PC-3 (cell line): ENCODE measurements at regions not wholly inside any gene's neighbourhood (a gene's known extent, or its start where the extent isn't known, plus 50 kb on each side); places are given as distances from the start of the nearest gene placed in this dataset.

Experiments
- ATAC-seq: fragments of 200-7000 bp; cut with Tn5 transposase; 2 replicates; pipeline ENCODE4 v1.9.1; 2020; ENCODE audit warnings: mild to moderate bottlenecking, moderate library complexity
- BruUV-seq: library from RNA; stranded (reverse); fragments of 400-500 nt; replicated peaks from 2 replicates; lab custom pipeline; 2021; lab: Mats Ljungman, UMichigan
- CTCF ChIA-PET: fragments of 300-600 bp; sonication (Branson Sonifier 250); formaldehyde crosslinking; loops from one replicate; lab custom pipeline; 2022; ENCODE audit warnings: antibody characterized with exemption; lab: Charles Lee
- POLR2A ChIA-PET: fragments of 300-600 bp; sonication (Branson Sonifier 250); formaldehyde crosslinking; loops from one replicate; lab custom pipeline; 2022; ENCODE audit warnings: antibody characterized with exemption; ENCODE audit not compliant: unreplicated experiment; lab: Charles Lee
- DNase-seq: peaks from one replicate; pipeline ENCODE4 v3.0.0-alpha.2; 2015
- H2AFZ ChIP-seq: fragments of 300-600 bp; sonication (generic); 2 replicates; pipeline ENCODE4 v1.6.0; 2016; ENCODE audit warnings: antibody characterized with exemption, low read length
- H3F3A ChIP-seq: fragments of 300-600 bp; sonication (generic); one replicate; pipeline ENCODE4 v1.6.0; 2017; ENCODE audit warnings: antibody characterized with exemption, low read length, control low read depth, mild to moderate bottlenecking; ENCODE audit not compliant: unreplicated experiment
- H3K27ac ChIP-seq: fragments of 300-600 bp; sonication (generic); 2 replicates; pipeline ENCODE4 v1.5.1; 2016; ENCODE audit warnings: mild to moderate bottlenecking, low read length
- H3K27me3 ChIP-seq: fragments of 300-600 bp; sonication (generic); 2 replicates; pipeline ENCODE4 v1.6.1; 2016; ENCODE audit warnings: low read length, mixed read lengths
- H3K36me3 ChIP-seq: fragments of 300-600 bp; sonication (generic); 2 replicates; pipeline ENCODE4 v1.6.1; 2016; ENCODE audit warnings: low read depth, mixed run types, low read length, mixed read lengths
- H3K4me1 ChIP-seq: fragments of 300-600 bp; sonication (generic); 2 replicates; pipeline ENCODE4 v1.5.1; 2016; ENCODE audit warnings: low read length; ENCODE audit not compliant: insufficient read depth
- H3K4me2 ChIP-seq: fragments of 300-600 bp; sonication (generic); 2 replicates; pipeline ENCODE4 v1.6.0; 2016; ENCODE audit warnings: low read length
- H3K4me3 ChIP-seq: fragments of 300-600 bp; sonication (generic); 2 replicates; pipeline ENCODE4 v1.5.1; 2016; ENCODE audit warnings: mild to moderate bottlenecking, low read length, mixed read lengths
- H3K79me2 ChIP-seq: fragments of 300-600 bp; sonication (generic); 2 replicates; pipeline ENCODE4 v1.6.1; 2017; ENCODE audit warnings: low read length, mixed read lengths
- H3K9ac ChIP-seq: fragments of 300-600 bp; sonication (generic); 2 replicates; pipeline ENCODE4 v1.6.0; 2016; ENCODE audit warnings: mild to moderate bottlenecking, low read length
- H3K9me2 ChIP-seq: fragments of 300-600 bp; sonication (generic); replicated peaks from 2 replicates; pipeline ENCODE4 v1.6.1; 2016; ENCODE audit warnings: mixed run types, low read length, mixed read lengths
- H3K9me3 ChIP-seq: fragments of 300-600 bp; sonication (generic); 2 replicates; pipeline ENCODE4 v1.6.1; 2016; ENCODE audit warnings: low read length, mixed read lengths
- H4K20me1 ChIP-seq: fragments of 300-600 bp; sonication (generic); 2 replicates; pipeline ENCODE4 v1.6.1; 2016; ENCODE audit warnings: low read length, mixed read lengths
- CTCF ChIP-seq: fragments of 300-600 bp; sonication (generic); conservative IDR thresholded peaks from 2 replicates; pipeline ENCODE4 v1.5.1; 2017; ENCODE audit warnings: antibody characterized with exemption, low read depth, mild to moderate bottlenecking, low read length
- EZH2 ChIP-seq: fragments of 300-600 bp; sonication (generic); IDR thresholded peaks from one replicate; pipeline ENCODE4 v1.6.1; 2017; ENCODE audit warnings: antibody characterized with exemption, mild to moderate bottlenecking, low read length; ENCODE audit not compliant: unreplicated experiment
- EZH2phosphoT487 ChIP-seq: fragments of 300-600 bp; sonication (generic); IDR thresholded peaks from 2 replicates; pipeline ENCODE4 v1.6.1; 2018; ENCODE audit warnings: mild to moderate bottlenecking, antibody characterized with exemption, low read length, borderline replicate concordance
- intact Hi-C: fragments of 100-400 bp; cut with micrococcal nuclease; formaldehyde crosslinking; loops from 2 replicates; pipeline ENCODE4 v1.9.0; 2023

- Histone ChIP-seq H3K36me3 (no peaks in the 10 kb centered on the region), H3K27ac (peak overlapping the region; percentile 95), H3K9me3 (no peaks in the 10 kb centered on the region), H3K4me2 (no peak overlapping the region), H3K9ac (peak overlapping the region; percentile 88), H3K4me3 (no peak overlapping the region), H4K20me1 (no peaks in the 10 kb centered on the region), H3F3A (no peaks in the 10 kb centered on the region), H3K27me3 (no peaks in the 10 kb centered on the region), H3K9me2 (no peaks in the 10 kb centered on the region), H2AFZ (no peak overlapping the region), H3K4me1 (peaks cover 52% of the 10 kb centered on the region), H3K79me2 (no peaks in the 10 kb centered on the region)
- CTCF ChIA-PET = no interaction called here
- no peak for TF ChIP-seq EZH2phosphoT487
- no peak for TF ChIP-seq CTCF
- no peak for TF ChIP-seq EZH2
- no peak for ATAC-seq
- intact Hi-C loops = no loop called here
- no TSS peak for BruUV-seq
- DNase-seq = no peak
- POLR2A ChIA-PET = no interaction called here
Measured at GRCh38 chr10:110358278-110358677, 53.6 kb upstream of the SMNDC1 start.

GRCh38 chr10:110358869-110359629 is 54.3 kb upstream of the SMNDC1 start:
- intact Hi-C loops = no loop called here
- peak overlapping the region; percentile 95 for H3K27ac ChIP-seq
- no peaks in the 10 kb centered on the region for H3F3A ChIP-seq
- CTCF ChIA-PET = no interaction called here
- no peaks in the 10 kb centered on the region for H4K20me1 ChIP-seq
- no peak for TF ChIP-seq EZH2phosphoT487
- no peak for TF ChIP-seq EZH2
- TF ChIP-seq CTCF = no peak; the same call in 1 of the 2 replicates
- ATAC-seq (peak; percentile 32), DNase-seq (peak; percentile 81)
- no peaks in the 10 kb centered on the region for H3K9me2 ChIP-seq
- H3K9ac ChIP-seq = peak overlapping the region; percentile 88; the same call in 1 of the 2 replicates
- H3K36me3 ChIP-seq = no peaks in the 10 kb centered on the region
- POLR2A ChIA-PET = interaction anchor here (0.6 kb wide), 1 partner anchor 33 kb away, joined by 4 read pairs; no protein-coding TSS in a partner anchor
- peaks cover 52% of the 10 kb centered on the region for H3K4me1 ChIP-seq
- H3K79me2 ChIP-seq = no peaks in the 10 kb centered on the region
- H3K4me3 ChIP-seq = no peak overlapping the region
- no peak overlapping the region for H2AFZ ChIP-seq
- H3K27me3 ChIP-seq = no peaks in the 10 kb centered on the region
- H3K4me2 ChIP-seq = no peak overlapping the region
- no peaks in the 10 kb centered on the region for H3K9me3 ChIP-seq
- no TSS peak for BruUV-seq

GRCh38 chr10:110360857-110361474 is 56.2 kb upstream of the SMNDC1 start:
- DNase-seq (peak; percentile 19), ATAC-seq (no peak)
- BruUV-seq = no TSS peak
- Histone ChIP-seq H3K27me3 (no peaks in the 10 kb centered on the region), H3K36me3 (no peaks in the 10 kb centered on the region), H3K9me2 (no peaks in the 10 kb centered on the region), H3F3A (no peaks in the 10 kb centered on the region), H3K79me2 (no peaks in the 10 kb centered on the region), H3K4me1 (peaks cover 52% of the 10 kb centered on the region), H3K4me3 (no peak overlapping the region), H4K20me1 (no peaks in the 10 kb centered on the region), H3K27ac (no peak overlapping the region), H3K9me3 (no peaks in the 10 kb centered on the region), H3K4me2 (no peak overlapping the region), H3K9ac (no peak overlapping the region), H2AFZ (no peak overlapping the region)
- TF ChIP-seq EZH2phosphoT487 (no peak), EZH2 (no peak), CTCF (no peak)
- intact Hi-C loops = no loop called here
- CTCF ChIA-PET = no interaction called here
- POLR2A ChIA-PET = no interaction called here
